B cell (primary cell): ENCODE measurements at regions not wholly inside any gene's neighbourhood (a gene's known extent, or its start where the extent isn't known, plus 50 kb on each side); places are given as distances from the start of the nearest gene placed in this dataset.

Source experiments
- ATAC-seq: fragments of 200-7000 bp; cut with Tn5 transposase; one replicate; pipeline ENCODE4 v1.10.0; 2021; ENCODE audit warnings: low read depth, mild to moderate bottlenecking, moderate number of reproducible peaks, moderate library complexity
- CTCF ChIA-PET: fragments of 350-600 bp; sonication (Branson Sonifier 250); formaldehyde crosslinking; loops from one replicate; lab custom pipeline; 2021; ENCODE audit warnings: antibody characterized with exemption, inconsistent platforms; lab: Charles Lee
- POLR2A ChIA-PET: fragments of 350-600 bp; sonication (Branson Sonifier 250); formaldehyde crosslinking; loops from one replicate; lab custom pipeline; 2021; ENCODE audit warnings: antibody characterized with exemption; lab: Charles Lee
- DNase-seq: peaks from one replicate; pipeline ENCODE4 v3.0.0; 2013
- H2AFZ ChIP-seq: 2 replicates; pipeline ENCODE4 v1.6.1; 2012; ENCODE audit warnings: mild to moderate bottlenecking, low read depth, low read length; ENCODE audit not compliant: insufficient read depth, poor library complexity, severe bottlenecking
- H3K27ac ChIP-seq, 2 donors: 1 replicate in 1 of 2; 2 replicates in 1 of 2; pipeline ENCODE4 v1.5.1; 2012 to 2013; ENCODE audit warnings: low read length in 2 of 2, mild to moderate bottlenecking in 2 of 2, moderate library complexity in 1 of 2
- H3K27me3 ChIP-seq, 4 experiments: fragments of 200-600 bp in 1 of 4; sonication (generic) in 1 of 4; replicated peaks in 1 of 4; 1 replicate in 2 of 4; 2 replicates in 2 of 4; pipeline versions ENCODE4 v1.6.1 to v1.7.0; 2013 to 2016; ENCODE audit warnings: low read length in 3 of 4, mild to moderate bottlenecking in 2 of 4, mixed read lengths in 1 of 4, moderate library complexity in 1 of 4; ENCODE audit not compliant: insufficient read depth in 4 of 4, control insufficient read depth in 3 of 4; ENCODE audit errors: control extremely low read depth in 1 of 4
- H3K36me3 ChIP-seq, 2 experiments: replicated peaks in 1 of 2; 1 replicate in 1 of 2; 2 replicates in 1 of 2; pipeline versions ENCODE4 v1.6.1 to v1.7.1; 2013; ENCODE audit warnings: low read length in 1 of 2; ENCODE audit not compliant: insufficient read depth in 2 of 2, control insufficient read depth in 1 of 2; ENCODE audit errors: control extremely low read depth in 1 of 2, extremely low read depth in 1 of 2
- H3K4me1 ChIP-seq, 2 donors: fragments of 200-600 bp in 1 of 2; sonication (generic) in 1 of 2; 1 replicate in 1 of 2; 2 replicates in 1 of 2; pipeline versions ENCODE4 v1.5.1 to v1.6.1; 2013 to 2017; ENCODE audit warnings: low read length in 2 of 2; ENCODE audit not compliant: control insufficient read depth in 2 of 2, insufficient read depth in 2 of 2
- H3K4me2 ChIP-seq: replicated peaks from 2 replicates; pipeline ENCODE3; 2012; ENCODE audit warnings: mild to moderate bottlenecking, low read depth, low read length; ENCODE audit not compliant: poor library complexity, severe bottlenecking
- H3K4me3 ChIP-seq, 5 experiments: fragments of 200-600 bp in 1 of 5; sonication (generic) in 1 of 5; 1 replicate in 3 of 5; 2 replicates in 2 of 5; pipeline versions ENCODE4 v1.5.1 to v1.7.0; 2011 to 2016; ENCODE audit warnings: low read length in 4 of 5, mild to moderate bottlenecking in 4 of 5, low read depth in 2 of 5, control low read depth in 1 of 5, moderate library complexity in 1 of 5; ENCODE audit not compliant: insufficient read depth in 1 of 5; ENCODE audit errors: control extremely low read depth in 1 of 5, extremely low read depth in 1 of 5
- H3K79me2 ChIP-seq: fragments of 200-600 bp; sonication (generic); one replicate; pipeline ENCODE4 v1.6.0; 2016; ENCODE audit warnings: low read length; ENCODE audit not compliant: control insufficient read depth, insufficient read depth
- H3K9ac ChIP-seq: fragments of 200-600 bp; sonication (generic); 2 replicates; pipeline ENCODE4 v1.6.1; 2017; ENCODE audit warnings: mild to moderate bottlenecking, low read length, moderate library complexity
- H3K9me3 ChIP-seq, 3 donors: one replicate each; pipeline versions ENCODE4 v1.6.1 to v1.7.1; 2013; ENCODE audit warnings: low read length in 2 of 3; ENCODE audit not compliant: control insufficient read depth in 2 of 3, insufficient read depth in 1 of 3; ENCODE audit errors: control extremely low read depth in 1 of 3
- H4K20me1 ChIP-seq: 2 replicates; pipeline ENCODE4 v1.6.0; 2012; ENCODE audit warnings: mild to moderate bottlenecking, low read length; ENCODE audit not compliant: insufficient read depth, control insufficient read depth, poor library complexity, severe bottlenecking
- H3K27ac Mint-ChIP-seq: one replicate; pipeline ENCODE4 v1.8.0; 2021; ENCODE audit warnings: mixed read lengths
- H3K27me3 Mint-ChIP-seq: one replicate; pipeline ENCODE4 v1.8.0; 2021; ENCODE audit warnings: mixed read lengths
- H3K4me1 Mint-ChIP-seq: one replicate; pipeline ENCODE4 v1.8.0; 2021; ENCODE audit warnings: mixed read lengths
- H3K4me3 Mint-ChIP-seq: one replicate; pipeline ENCODE4 v1.8.0; 2021; ENCODE audit warnings: mixed read lengths
- H3K9me3 Mint-ChIP-seq: one replicate; pipeline ENCODE4 v1.8.0; 2022; ENCODE audit warnings: mixed read lengths; ENCODE audit not compliant: insufficient read depth
- EZH2 ChIP-seq: IDR thresholded peaks from 2 replicates; pipeline ENCODE4 v1.6.1; 2012; ENCODE audit warnings: borderline replicate concordance, low read depth, mild to moderate bottlenecking, moderate library complexity, low read length; ENCODE audit not compliant: insufficient read depth, poor library complexity, severe bottlenecking
- whole genome bisulfite sequencing: methylation state at CpG from one replicate; pipeline ENCODE4 v1.1.5; 2013; ENCODE audit warnings: missing lambda C conversion rate; ENCODE audit not compliant: insufficient coverage; 5-methylcytosine and 5-hydroxymethylcytosine counted together
- intact Hi-C: fragments of 100-400 bp; cut with micrococcal nuclease; formaldehyde crosslinking; loops from one replicate; pipeline ENCODE4 v1.10.0; 2022
- TF ChIP-seq, protein P1 (sequence below): fragments of 200-600 bp; IDR thresholded peaks from one replicate; pipeline ENCODE4 v1.8.0; 2022; ENCODE audit warnings: antibody characterized with exemption, mild to moderate bottlenecking

DNA sequence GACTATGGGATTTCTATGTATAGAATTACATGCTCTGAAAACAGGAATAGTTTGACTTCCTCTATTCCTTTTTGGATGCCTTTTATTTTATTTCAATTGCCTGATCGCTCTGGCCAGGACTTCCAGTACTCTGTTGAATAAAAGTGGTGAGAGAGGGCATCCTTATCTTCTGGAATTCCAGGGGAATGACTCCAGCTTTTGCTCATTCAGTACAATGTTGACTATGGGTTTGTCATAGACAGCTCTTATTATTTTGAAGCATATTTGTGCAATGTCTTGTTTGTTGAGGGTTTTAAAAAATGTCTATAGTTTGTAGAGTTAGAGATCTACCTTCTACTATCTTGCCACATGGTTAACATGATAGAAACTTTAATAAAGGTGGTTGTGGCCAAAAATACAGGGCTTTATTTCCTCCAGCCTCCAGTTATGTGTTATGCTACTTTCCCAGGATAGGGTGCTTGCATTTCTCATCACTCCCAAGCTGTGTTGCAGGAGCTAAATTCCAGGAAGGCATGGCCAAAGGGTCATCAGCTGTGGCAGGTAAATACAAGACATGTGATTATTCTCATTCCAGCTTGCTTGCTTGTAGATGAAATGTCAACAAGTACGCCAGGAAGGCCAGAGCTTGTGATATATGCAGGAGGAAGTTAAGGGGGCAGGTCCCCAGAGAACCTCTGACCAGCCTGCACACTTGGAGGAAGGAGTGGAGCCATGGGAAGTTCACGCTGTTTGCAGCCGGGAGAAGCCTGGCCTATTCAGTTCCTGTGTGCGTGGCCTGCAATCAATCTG is 142.4 kb upstream of the CPXCR1 start:
- intact Hi-C loops, result no loop called here
- H2AFZ ChIP-seq, result no peak overlapping the region
- H3K27me3 Mint-ChIP-seq, result no peaks in the 10 kb centered on the region
- POLR2A ChIA-PET, result no interaction called here
- H3K4me3 Mint-ChIP-seq, result no peak overlapping the region
- CTCF ChIA-PET, result no interaction called here
- no peaks in the 10 kb centered on the region for H3K27me3 ChIP-seq
- TF ChIP-seq EZH2, result no peak
- TF ChIP-seq, protein P1, sequence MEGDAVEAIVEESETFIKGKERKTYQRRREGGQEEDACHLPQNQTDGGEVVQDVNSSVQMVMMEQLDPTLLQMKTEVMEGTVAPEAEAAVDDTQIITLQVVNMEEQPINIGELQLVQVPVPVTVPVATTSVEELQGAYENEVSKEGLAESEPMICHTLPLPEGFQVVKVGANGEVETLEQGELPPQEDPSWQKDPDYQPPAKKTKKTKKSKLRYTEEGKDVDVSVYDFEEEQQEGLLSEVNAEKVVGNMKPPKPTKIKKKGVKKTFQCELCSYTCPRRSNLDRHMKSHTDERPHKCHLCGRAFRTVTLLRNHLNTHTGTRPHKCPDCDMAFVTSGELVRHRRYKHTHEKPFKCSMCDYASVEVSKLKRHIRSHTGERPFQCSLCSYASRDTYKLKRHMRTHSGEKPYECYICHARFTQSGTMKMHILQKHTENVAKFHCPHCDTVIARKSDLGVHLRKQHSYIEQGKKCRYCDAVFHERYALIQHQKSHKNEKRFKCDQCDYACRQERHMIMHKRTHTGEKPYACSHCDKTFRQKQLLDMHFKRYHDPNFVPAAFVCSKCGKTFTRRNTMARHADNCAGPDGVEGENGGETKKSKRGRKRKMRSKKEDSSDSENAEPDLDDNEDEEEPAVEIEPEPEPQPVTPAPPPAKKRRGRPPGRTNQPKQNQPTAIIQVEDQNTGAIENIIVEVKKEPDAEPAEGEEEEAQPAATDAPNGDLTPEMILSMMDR, result no peak
- DNase-seq (no peak), ATAC-seq (no peak)
- no peaks in the 10 kb centered on the region for H3K4me1 ChIP-seq
- whole genome bisulfite sequencing, result 43% methylated on average over 1 of the region's 5 CpGs
- H3K4me3 ChIP-seq, result no peak overlapping the region
- no peaks in the 10 kb centered on the region for H3K4me1 Mint-ChIP-seq
- no peak overlapping the region for H3K27ac ChIP-seq
- H3K9me3 Mint-ChIP-seq, result no peaks in the 10 kb centered on the region
- H3K36me3 ChIP-seq, result no peaks in the 10 kb centered on the region
- no peak overlapping the region for H3K27ac Mint-ChIP-seq
- H3K79me2 ChIP-seq, result no peaks in the 10 kb centered on the region
- H3K9me3 ChIP-seq, result no peaks in the 10 kb centered on the region
- no peak overlapping the region for H3K9ac ChIP-seq
- no peaks in the 10 kb centered on the region for H4K20me1 ChIP-seq
- no peak overlapping the region for H3K4me2 ChIP-seq

DNA sequence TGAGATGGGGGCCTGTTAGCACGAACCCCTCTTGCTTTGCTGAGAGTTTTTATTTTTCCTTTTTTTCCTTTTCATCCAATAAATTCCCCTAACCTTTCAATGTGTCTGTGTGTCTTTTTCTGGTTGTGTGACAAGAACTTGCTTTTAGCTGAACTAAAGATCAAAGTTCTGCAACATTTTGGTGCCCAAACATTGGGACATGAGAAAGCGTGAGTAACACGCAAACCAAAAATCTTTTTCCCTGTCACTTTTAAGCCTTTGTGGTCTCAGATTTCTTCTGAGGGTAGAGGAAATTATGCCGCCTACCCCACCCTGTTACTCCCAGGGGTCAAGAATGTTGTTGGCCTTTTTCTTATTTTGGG is 141.8 kb upstream of the CPXCR1 start:
- DNase-seq, result no peak
- H3K9ac ChIP-seq, result no peak overlapping the region
- TF ChIP-seq EZH2, result no peak
- TF ChIP-seq, protein P1, result no peak
- H3K36me3 ChIP-seq, result no peaks in the 10 kb centered on the region
- H3K27ac ChIP-seq, result no peak overlapping the region
- no peaks in the 10 kb centered on the region for H3K9me3 ChIP-seq
- intact Hi-C loops, result no loop called here
- CTCF ChIA-PET, result no interaction called here
- no peaks in the 10 kb centered on the region for H3K79me2 ChIP-seq
- H3K27ac Mint-ChIP-seq, result no peak overlapping the region
- H2AFZ ChIP-seq, result no peak overlapping the region
- H3K4me1 Mint-ChIP-seq, result no peaks in the 10 kb centered on the region
- H3K27me3 Mint-ChIP-seq, result no peaks in the 10 kb centered on the region
- H3K4me2 ChIP-seq, result no peak overlapping the region
- POLR2A ChIA-PET, result no interaction called here
- ATAC-seq, result no peak
- H3K4me3 ChIP-seq, result no peak overlapping the region
- no peaks in the 10 kb centered on the region for H3K9me3 Mint-ChIP-seq
- H3K27me3 ChIP-seq, result no peaks in the 10 kb centered on the region
- H4K20me1 ChIP-seq, result no peaks in the 10 kb centered on the region
- WGBS, result no CpG with 5 or more reads among the region's 4 CpGs
- no peaks in the 10 kb centered on the region for H3K4me1 ChIP-seq
- H3K4me3 Mint-ChIP-seq, result no peak overlapping the region
